Astrocyte (in vitro differentiated cells and primary cell): ENCODE measurements at regions not wholly inside any gene's neighbourhood (a gene's known extent, or its start where the extent isn't known, plus 50 kb on each side); places are given as distances from the start of the nearest gene placed in this dataset.

Experiments
- CTCF ChIP-seq: IDR thresholded peaks from 2 replicates; pipeline ENCODE4 v1.5.1; 2011; ENCODE audit warnings: low read depth, mild to moderate bottlenecking, inconsistent platforms, low read length, moderate library complexity; ENCODE audit not compliant: insufficient read depth
- EZH2 ChIP-seq: IDR thresholded peaks from 2 replicates; pipeline ENCODE4 v1.6.1; 2012; ENCODE audit warnings: mild to moderate bottlenecking, low read length, inconsistent platforms; ENCODE audit not compliant: insufficient read depth

GRCh38 chr6:48404927-48405326, 293.9 kb upstream of the PTCHD4 start:
- TF ChIP-seq CTCF (no peak), EZH2 (no peak)
